SK-N-MC (cell line): ENCODE measurements at regions not wholly inside any gene's neighbourhood (a gene's known extent, or its start where the extent isn't known, plus 50 kb on each side); places are given as distances from the start of the nearest gene placed in this dataset.

Experiments used
- DNase-seq: peaks from one replicate; pipeline ENCODE4 v3.0.0-alpha.2; 2011; ENCODE audit warnings: low read depth, low spot score
- H3K27ac ChIP-seq: fragments of 200-600 bp; sonication (generic); 2 replicates; pipeline ENCODE4 v1.5.1; 2016; ENCODE audit warnings: mixed run types
- H3K36me3 ChIP-seq: fragments of 200-600 bp; sonication (generic); 2 replicates; pipeline ENCODE4 v1.6.1; 2017; ENCODE audit warnings: antibody characterized with exemption, low read length, mixed read lengths; ENCODE audit not compliant: insufficient read depth
- H3K4me3 ChIP-seq: fragments of 200-600 bp; sonication (generic); 2 replicates; pipeline ENCODE4 v1.5.1; 2016
- H3K9ac ChIP-seq: fragments of 200-600 bp; sonication (generic); 2 replicates; pipeline ENCODE4 v1.8.0; 2017; ENCODE audit warnings: mixed run types, mixed read lengths; ENCODE audit not compliant: insufficient read length
- H3K9me3 ChIP-seq: fragments of 200-600 bp; sonication (generic); 2 replicates; pipeline ENCODE4 v1.6.1; 2017; ENCODE audit warnings: low read depth, mild to moderate bottlenecking, antibody characterized with exemption, low read length, moderate library complexity, mixed read lengths
- EZH2 ChIP-seq: fragments of 200-600 bp; sonication (generic); IDR thresholded peaks from one replicate; pipeline ENCODE4 v1.6.1; 2017; ENCODE audit warnings: antibody characterized with exemption
- FOXP2 ChIP-seq: optimal IDR thresholded peaks from 2 replicates; pipeline ENCODE3; 2011; ENCODE audit warnings: mild to moderate bottlenecking, moderate library complexity; ENCODE audit not compliant: insufficient read depth; ENCODE audit errors: extremely low read length, control extremely low read depth
- POLR2AphosphoS5 ChIP-seq: IDR thresholded peaks from 2 replicates; pipeline ENCODE4 v1.6.1; 2012; ENCODE audit warnings: mild to moderate bottlenecking, low read depth, low read length, borderline replicate concordance

DNA sequence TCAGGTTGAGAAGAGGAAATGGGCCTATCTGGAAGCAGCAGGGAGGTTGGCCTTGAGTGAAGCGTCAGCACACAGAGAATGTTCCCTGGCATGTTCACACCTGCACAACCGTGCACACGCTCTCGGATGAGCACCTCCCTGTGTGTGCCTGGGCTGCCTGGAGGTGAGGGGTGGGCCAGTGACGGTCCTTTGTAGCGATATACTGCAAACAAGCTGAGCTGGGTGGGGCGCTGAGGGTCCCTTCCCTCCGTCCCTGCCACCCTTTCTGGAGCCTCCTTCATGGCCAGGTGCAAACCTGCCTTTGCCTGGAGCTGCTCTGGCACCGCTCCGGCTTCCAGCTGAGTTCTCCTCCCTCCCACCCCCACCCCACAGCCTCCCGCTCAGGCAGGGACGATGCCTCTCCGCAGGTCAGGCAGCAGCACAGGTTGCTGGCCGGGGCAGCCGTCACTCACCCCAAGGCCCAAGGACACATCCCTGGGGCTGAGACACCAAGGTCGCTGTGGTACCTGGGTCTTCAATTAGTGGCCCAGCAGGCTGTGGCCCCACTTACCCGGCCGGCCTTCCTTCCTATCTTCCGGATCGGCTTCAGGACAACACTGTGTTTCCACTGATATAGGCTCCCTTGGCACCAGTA, 111.6 kb downstream of the ERMARD start:
- TF ChIP-seq FOXP2 (no peak), POLR2AphosphoS5 (no peak), EZH2 (no peak)
- H3K9ac ChIP-seq: no peak overlapping the region
- no peak for DNase-seq

DNA sequence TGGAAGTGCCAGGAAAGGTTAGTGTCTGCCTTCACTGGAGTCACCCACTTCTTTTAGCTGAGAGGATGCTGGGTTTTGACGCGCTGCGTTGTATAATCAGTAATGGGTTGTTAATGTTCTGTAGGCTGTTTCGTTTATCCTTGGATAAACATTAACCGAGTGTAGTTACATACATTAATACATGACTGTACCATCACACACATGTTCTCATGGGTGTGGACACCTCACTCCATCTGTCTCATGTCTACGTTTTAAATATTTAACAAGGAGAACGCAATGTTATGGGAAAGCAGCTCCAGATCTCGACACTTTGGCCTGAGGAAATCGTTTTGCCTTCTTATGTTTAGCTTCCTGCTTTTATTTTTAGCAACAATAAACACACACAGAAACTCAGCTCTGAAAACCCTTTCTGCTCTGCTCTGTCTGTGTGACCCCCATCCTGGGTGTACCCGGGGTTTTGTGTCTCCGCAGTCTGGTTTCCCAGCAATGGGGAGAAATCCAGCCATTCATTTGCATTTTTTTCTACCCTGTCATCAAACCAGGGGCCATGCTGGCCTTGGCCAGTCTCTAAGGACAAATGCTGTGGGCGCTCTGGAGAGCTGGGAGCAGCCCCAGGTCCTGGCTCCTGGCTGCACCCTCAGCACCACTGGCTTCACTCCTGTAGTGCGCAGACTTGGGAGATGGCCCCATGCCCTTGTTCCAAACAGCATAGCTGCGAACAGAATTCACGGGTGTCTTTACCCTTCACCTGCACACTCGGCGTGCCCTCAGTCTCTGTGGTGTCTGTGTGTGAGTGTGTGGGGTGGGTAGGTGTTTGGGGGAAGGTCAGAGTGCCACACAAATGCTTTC, 110.8 kb downstream of the ERMARD start:
- Histone ChIP-seq H3K9me3 (no peaks in the 10 kb centered on the region), H3K27ac (no peak overlapping the region), H3K36me3 (no peaks in the 10 kb centered on the region), H3K4me3 (no peak overlapping the region), H3K9ac (no peak overlapping the region)
- DNase-seq: no peak
- TF ChIP-seq EZH2 (no peak), POLR2AphosphoS5 (no peak), FOXP2 (no peak)

More for the DNA sequence above, 111.6 kb downstream of the ERMARD start:
- H3K9me3 ChIP-seq: no peaks in the 10 kb centered on the region
- H3K36me3 ChIP-seq: no peaks in the 10 kb centered on the region
- H3K27ac ChIP-seq: no peak overlapping the region
- no peak overlapping the region for H3K4me3 ChIP-seq

DNA sequence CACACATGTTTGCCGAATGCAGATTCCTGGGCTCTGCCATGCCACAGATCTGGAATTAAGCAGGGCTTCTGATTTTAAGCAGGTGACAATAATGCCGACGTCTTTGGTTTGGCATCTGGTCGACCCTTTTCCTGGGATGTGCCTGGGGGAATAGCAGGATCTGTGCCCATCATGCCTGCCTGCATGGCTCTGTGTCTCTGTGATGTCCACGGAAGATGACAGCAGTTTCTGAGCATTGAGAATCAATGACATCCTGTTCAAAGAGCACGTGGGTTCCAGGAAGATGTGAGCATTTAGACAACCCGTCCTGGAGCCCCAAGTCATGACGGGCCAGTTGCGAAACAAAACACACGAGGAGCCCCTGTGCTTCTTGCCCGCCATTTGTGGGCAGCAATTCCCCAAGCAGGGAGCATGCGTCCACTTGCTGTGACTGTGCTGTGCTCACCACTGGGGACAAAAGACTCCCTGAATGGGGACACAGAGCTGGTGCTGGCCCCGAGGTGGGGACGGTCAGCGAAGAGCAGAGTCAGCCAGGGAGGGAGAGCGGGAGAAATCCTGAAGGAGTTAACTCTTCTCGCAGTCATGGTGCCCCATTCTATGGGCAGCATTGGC, 110.1 kb downstream of the ERMARD start:
- no peak for DNase-seq
- no peak overlapping the region for H3K4me3 ChIP-seq
- no peaks in the 10 kb centered on the region for H3K36me3 ChIP-seq
- no peak overlapping the region for H3K9ac ChIP-seq
- H3K27ac ChIP-seq: no peak overlapping the region
- TF ChIP-seq FOXP2 (no peak), POLR2AphosphoS5 (no peak), EZH2 (no peak)
- no peaks in the 10 kb centered on the region for H3K9me3 ChIP-seq

DNA sequence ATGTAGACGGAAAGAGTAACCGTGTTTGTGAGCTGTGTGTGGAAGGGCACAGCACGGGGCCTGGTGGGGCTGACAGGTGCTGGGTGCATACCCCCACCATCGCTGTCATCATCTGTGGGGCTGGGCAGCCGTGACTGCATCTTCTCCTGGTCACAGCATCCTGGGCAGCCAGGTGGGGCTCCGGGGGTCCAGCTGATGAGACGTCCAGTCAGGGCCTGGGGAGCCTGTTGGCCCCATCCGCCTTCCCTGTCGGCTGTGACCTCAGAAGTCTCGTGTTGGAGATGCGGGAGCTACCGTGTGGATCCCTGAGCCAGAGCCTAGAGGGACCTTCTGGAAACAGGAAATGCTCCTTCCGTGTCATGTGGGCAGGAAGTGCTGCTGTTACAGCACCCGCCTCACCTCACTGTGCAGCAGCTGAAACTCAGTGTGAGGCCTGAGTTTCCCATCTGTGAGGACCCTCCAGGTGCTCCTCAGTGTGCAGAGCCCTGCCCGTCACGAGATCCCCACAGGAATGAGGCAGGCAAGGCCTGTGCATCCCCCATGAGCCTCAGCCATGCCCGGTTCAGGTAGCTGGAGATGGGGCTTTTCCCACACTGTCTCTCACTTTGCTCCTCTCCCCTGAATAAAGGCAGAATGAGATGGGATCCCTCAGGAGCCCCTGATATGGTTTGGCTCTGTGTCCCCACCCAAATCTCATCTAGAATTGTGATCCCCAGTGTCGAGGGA, 108.7 kb downstream of the ERMARD start:
- no peak overlapping the region for H3K9ac ChIP-seq
- no peak for TF ChIP-seq FOXP2
- TF ChIP-seq POLR2AphosphoS5: no peak
- no peak for TF ChIP-seq EZH2
- H3K36me3 ChIP-seq: no peaks in the 10 kb centered on the region
- H3K9me3 ChIP-seq: no peaks in the 10 kb centered on the region
- DNase-seq: no peak
- H3K4me3 ChIP-seq: no peak overlapping the region
- H3K27ac ChIP-seq: no peak overlapping the region

DNA sequence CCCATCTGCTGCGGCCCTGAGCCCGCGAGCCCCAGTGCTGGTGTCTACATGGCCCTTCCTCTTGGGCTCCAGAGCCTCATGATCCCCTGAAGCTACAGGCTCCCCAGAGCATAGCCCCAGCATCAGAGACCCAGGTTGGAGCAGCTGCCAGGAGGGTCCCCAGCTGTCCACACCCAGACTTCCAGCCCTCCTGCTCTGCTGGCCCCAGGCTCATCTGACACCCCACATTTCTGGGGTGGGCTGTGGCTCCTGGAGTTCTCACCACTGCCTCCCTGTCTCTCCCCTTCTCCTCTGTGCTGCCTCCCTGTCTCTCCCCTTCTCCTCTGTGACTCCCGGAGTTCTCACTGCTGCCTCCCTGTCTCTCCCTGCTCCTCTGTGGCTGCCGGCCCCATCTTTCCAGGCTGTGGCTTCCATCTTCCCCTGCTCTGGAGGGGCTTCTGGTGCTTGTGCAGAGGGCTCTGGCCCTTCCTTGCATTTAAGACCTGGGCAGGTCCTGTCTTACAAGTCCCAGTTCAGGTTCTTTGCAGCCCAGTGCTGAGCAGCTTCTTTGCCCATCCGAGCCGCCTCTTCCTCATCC, 108.1 kb downstream of the ERMARD start:
- H3K27ac ChIP-seq: no peak overlapping the region
- no peak overlapping the region for H3K9ac ChIP-seq
- TF ChIP-seq FOXP2 (no peak), POLR2AphosphoS5 (no peak), EZH2 (no peak)
- no peaks in the 10 kb centered on the region for H3K9me3 ChIP-seq
- H3K4me3 ChIP-seq: no peak overlapping the region
- H3K36me3 ChIP-seq: no peaks in the 10 kb centered on the region
- DNase-seq: no peak

DNA sequence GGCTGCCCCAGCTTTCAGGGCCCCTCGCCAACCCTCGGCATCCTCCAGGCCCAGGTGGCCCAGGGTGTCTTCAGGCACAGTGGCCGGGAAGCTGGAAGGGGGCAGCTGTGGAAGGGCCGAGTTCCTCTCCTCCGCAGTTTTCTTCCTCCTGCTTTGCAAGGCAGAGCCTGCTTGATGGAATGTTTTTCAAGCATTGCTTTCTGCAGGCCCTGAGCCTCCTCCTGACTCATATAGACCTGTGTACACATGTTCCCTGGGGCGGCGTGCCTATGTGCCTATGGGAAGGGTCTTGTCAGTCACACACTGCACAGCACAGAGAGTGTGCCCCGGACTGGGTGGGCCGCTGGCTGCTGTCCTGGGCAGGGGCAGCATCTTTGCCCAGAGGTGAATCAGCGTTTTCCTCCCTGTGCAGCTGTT, 107.5 kb downstream of the ERMARD start:
- Histone ChIP-seq H3K9ac (no peak overlapping the region), H3K9me3 (no peaks in the 10 kb centered on the region), H3K4me3 (no peak overlapping the region), H3K36me3 (no peaks in the 10 kb centered on the region), H3K27ac (no peak overlapping the region)
- TF ChIP-seq POLR2AphosphoS5 (no peak), FOXP2 (no peak), EZH2 (no peak)
- DNase-seq: no peak

DNA sequence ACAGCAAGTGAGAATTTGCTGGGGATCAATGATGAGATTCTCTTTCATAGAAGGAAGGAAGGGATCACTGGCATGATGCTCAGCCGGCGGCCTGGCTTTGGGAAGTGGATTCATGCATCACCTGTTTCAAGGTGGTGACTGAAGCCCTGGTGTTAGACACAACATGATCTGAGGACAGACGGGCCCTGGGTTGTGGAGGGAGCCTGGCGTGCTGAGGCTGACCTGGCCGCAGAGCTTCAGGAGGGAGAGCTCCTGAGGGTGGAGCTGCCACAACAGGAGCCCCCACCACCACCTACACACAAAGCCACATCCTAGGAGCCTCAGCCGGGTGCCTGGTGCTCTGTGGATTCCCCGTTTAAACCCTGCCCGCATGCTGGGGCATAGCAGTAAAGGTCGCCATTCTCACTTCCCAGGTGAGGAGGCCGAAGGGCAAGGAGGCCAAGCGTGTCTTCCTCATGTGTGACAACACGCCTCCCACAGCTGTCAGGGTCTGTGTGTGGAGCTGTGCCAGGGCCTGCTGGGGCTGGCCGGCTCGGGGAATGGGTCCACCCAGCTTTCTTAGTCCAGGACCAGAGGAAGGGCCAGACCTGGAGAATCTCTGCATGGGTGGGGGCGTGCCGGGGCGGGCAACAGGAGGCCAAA, 107.0 kb downstream of the ERMARD start:
- TF ChIP-seq EZH2 (no peak), POLR2AphosphoS5 (no peak), FOXP2 (no peak)
- no peaks in the 10 kb centered on the region for H3K36me3 ChIP-seq

More for the DNA sequence above, 107.0 kb downstream of the ERMARD start:
- Histone ChIP-seq H3K27ac (no peak overlapping the region), H3K9me3 (no peaks in the 10 kb centered on the region), H3K9ac (no peak overlapping the region), H3K4me3 (no peak overlapping the region)
- DNase-seq: no peak
